Muscle layer of colon (tissue), 2 donors: ENCODE measurements at regions not wholly inside any gene's neighbourhood (a gene's known extent, or its start where the extent isn't known, plus 50 kb on each side); places are given as distances from the start of the nearest gene placed in this dataset.

Experiments
- H3K27ac ChIP-seq: one replicate; pipeline ENCODE4 v1.7.0; 2013; ENCODE audit warnings: low read depth, mild to moderate bottlenecking, low read length, moderate library complexity
- H3K27me3 ChIP-seq, 2 donors: one replicate each; pipeline ENCODE4 v1.7.0; 2013; ENCODE audit warnings: low read length in 2 of 2, mild to moderate bottlenecking in 2 of 2; ENCODE audit not compliant: insufficient read depth in 2 of 2, control insufficient read depth in 1 of 2
- H3K36me3 ChIP-seq: one replicate; pipeline ENCODE4 v1.7.0; 2013; ENCODE audit warnings: mild to moderate bottlenecking, low read length; ENCODE audit not compliant: insufficient read depth
- H3K4me1 ChIP-seq: one replicate; pipeline ENCODE4 v1.7.0; 2013; ENCODE audit warnings: mild to moderate bottlenecking, low read length; ENCODE audit not compliant: insufficient read depth
- H3K4me3 ChIP-seq, 2 donors: one replicate each; pipeline ENCODE4 v1.7.0; 2013; ENCODE audit warnings: low read length in 2 of 2, low read depth in 1 of 2, mild to moderate bottlenecking in 1 of 2, moderate library complexity in 1 of 2
- H3K9ac ChIP-seq: one replicate; pipeline ENCODE4 v1.7.0; 2013; ENCODE audit warnings: low read length
- H3K9me3 ChIP-seq: one replicate; pipeline ENCODE4 v1.7.0; 2013; ENCODE audit warnings: mild to moderate bottlenecking, low read length
- donor health status: abdominal sarcoma.
- donor health status: Adenocarcinoma of cecum.

GRCh38 chr10:9605231-9605630 lies 1412.4 kb upstream of the CELF2 start:
- Histone ChIP-seq H3K27ac (no peak overlapping the region), H3K27me3 (no peaks in the 10 kb centered on the region), H3K4me3 (no peak overlapping the region), H3K36me3 (no peaks in the 10 kb centered on the region), H3K9ac (no peak overlapping the region), H3K9me3 (no peaks in the 10 kb centered on the region), H3K4me1 (peaks cover 10% of the 10 kb centered on the region)

DNA sequence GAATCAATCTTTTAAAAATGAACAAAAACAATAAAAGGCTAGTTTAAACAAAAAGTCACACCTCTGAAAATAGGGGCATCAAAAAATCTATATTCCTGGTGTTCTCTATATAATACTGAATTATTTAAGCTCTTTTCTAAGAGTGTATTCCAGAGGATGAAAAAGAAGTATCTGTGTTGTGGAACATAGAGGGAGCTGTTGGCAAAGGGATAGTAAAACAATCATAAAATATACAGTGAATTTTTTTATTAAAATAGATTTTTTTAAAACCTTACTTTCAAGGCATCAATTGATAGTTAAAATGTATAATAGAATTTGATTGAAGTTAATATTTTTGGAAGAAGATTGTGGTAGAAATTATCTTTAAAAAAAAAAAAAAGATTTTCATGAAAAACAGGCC lies 1409.1 kb upstream of the CELF2 start:
- peaks cover 5% of the 10 kb centered on the region for H3K4me1 ChIP-seq
- no peaks in the 10 kb centered on the region for H3K36me3 ChIP-seq
- no peaks in the 10 kb centered on the region for H3K9me3 ChIP-seq
- no peak overlapping the region for H3K9ac ChIP-seq
- no peak overlapping the region for H3K4me3 ChIP-seq
- no peaks in the 10 kb centered on the region for H3K27me3 ChIP-seq
- no peak overlapping the region for H3K27ac ChIP-seq

GRCh38 chr10:9613338-9614075 lies 1404.2 kb upstream of the CELF2 start:
- H3K27ac ChIP-seq = no peak overlapping the region
- H3K27me3 ChIP-seq = no peaks in the 10 kb centered on the region
- H3K9ac ChIP-seq = no peak overlapping the region
- peaks cover 9% of the 10 kb centered on the region for H3K4me1 ChIP-seq
- no peaks in the 10 kb centered on the region for H3K36me3 ChIP-seq
- H3K9me3 ChIP-seq = no peaks in the 10 kb centered on the region
- no peak overlapping the region for H3K4me3 ChIP-seq

GRCh38 chr10:9615189-9615588 lies 1402.5 kb upstream of the CELF2 start:
- Histone ChIP-seq H3K9ac (no peak overlapping the region), H3K9me3 (no peaks in the 10 kb centered on the region), H3K27ac (no peak overlapping the region), H3K36me3 (no peaks in the 10 kb centered on the region), H3K4me1 (peaks cover 3% of the 10 kb centered on the region), H3K4me3 (no peak overlapping the region), H3K27me3 (no peaks in the 10 kb centered on the region)

GRCh38 chr10:9621216-9621615 lies 1396.5 kb upstream of the CELF2 start:
- no peaks in the 10 kb centered on the region for H3K9me3 ChIP-seq
- H3K4me3 ChIP-seq = no peak overlapping the region
- no peak overlapping the region for H3K9ac ChIP-seq
- H3K4me1 ChIP-seq = peaks cover 22% of the 10 kb centered on the region
- H3K36me3 ChIP-seq = no peaks in the 10 kb centered on the region
- no peaks in the 10 kb centered on the region for H3K27me3 ChIP-seq
- H3K27ac ChIP-seq = no peak overlapping the region

DNA sequence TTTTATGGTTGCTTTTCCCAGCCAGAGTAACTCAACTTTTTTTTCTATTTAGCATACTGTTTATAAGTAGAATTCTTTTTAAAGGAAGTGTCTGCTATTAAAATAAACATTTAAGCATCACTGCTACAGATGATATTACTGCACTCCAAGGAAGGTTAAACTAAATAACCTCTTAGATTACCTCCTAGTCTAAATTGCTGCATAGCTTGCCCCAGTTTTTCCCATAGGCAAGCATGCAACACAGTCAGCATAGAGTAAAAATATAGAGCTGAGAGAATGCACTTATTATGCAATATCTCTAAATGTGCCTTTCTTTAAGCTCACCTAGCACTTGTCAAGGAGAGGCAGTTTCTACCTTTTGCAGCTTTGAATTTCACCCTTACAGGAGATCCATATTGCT lies 1392.4 kb upstream of the CELF2 start:
- H3K27me3 ChIP-seq = no peaks in the 10 kb centered on the region
- H3K9ac ChIP-seq = no peak overlapping the region
- no peaks in the 10 kb centered on the region for H3K36me3 ChIP-seq
- no peak overlapping the region for H3K27ac ChIP-seq
- H3K9me3 ChIP-seq = no peaks in the 10 kb centered on the region
- H3K4me1 ChIP-seq = peaks cover 19% of the 10 kb centered on the region
- no peak overlapping the region for H3K4me3 ChIP-seq

DNA sequence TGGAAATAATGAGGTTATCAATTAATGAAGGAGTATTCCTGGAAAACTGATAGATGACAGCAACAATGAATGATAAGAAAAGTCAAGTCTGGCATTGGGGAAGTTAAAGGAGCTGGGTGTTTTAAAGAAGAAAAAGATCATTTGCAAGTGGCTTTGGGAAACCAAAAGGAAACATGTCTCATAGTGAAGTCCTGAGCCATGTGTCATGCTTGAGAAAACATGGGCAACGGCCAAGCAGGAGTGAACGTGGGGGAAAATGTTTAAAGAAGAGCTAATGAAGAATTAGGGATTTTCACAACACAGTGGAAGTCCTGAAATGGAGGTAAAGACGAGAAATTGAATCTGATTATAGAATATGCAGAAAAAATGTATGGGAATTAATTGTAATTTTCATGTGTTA lies 1383.2 kb upstream of the CELF2 start:
- Histone ChIP-seq H3K9me3 (no peaks in the 10 kb centered on the region), H3K36me3 (no peaks in the 10 kb centered on the region), H3K4me1 (no peaks in the 10 kb centered on the region), H3K9ac (no peak overlapping the region), H3K27ac (no peak overlapping the region), H3K27me3 (no peaks in the 10 kb centered on the region), H3K4me3 (no peak overlapping the region)

DNA sequence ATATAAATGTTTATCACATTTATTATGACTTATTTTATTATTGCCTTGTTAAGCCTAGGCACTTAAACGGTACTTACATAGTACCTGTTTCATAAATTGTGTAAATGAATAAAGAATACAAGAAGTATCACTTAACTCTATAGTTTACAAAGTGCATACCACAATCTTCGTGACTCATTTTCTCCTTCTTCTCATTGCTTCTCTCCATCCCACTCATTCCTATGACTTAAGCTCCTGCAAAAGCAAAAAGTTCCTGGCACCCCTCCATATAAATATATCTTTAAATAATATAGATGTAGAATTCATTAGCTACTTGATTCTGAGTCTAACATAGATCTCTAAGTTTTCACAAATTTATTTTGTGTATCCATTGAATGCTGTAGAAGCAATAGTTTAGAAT lies 1382.0 kb upstream of the CELF2 start:
- Histone ChIP-seq H3K9me3 (no peaks in the 10 kb centered on the region), H3K4me1 (no peaks in the 10 kb centered on the region), H3K27me3 (no peaks in the 10 kb centered on the region), H3K4me3 (no peak overlapping the region), H3K9ac (no peak overlapping the region), H3K36me3 (no peaks in the 10 kb centered on the region), H3K27ac (no peak overlapping the region)

DNA sequence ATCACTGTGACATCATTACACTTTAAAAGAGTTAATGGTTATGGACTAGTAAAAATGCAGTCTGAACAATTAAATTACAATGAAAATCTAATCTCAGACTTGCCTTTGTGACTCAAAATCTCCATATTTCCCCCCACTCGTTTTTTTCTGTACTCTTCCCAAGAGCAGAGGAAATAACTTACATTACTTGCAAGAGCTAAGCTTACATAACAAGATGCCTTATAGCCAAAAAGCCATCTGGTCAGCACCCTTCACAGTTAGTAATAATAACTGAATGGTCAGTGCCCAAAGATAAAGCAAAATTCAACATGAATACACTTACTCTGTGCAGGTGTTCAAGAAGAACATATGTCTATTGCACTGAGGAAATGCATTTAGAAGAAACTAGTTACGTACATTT lies 1381.5 kb upstream of the CELF2 start:
- Histone ChIP-seq H3K27ac (no peak overlapping the region), H3K9ac (no peak overlapping the region), H3K36me3 (no peaks in the 10 kb centered on the region), H3K4me3 (no peak overlapping the region), H3K9me3 (no peaks in the 10 kb centered on the region), H3K4me1 (no peaks in the 10 kb centered on the region), H3K27me3 (no peaks in the 10 kb centered on the region)

- Histone ChIP-seq H3K27ac (no peak overlapping the region), H3K9ac (no peak overlapping the region), H3K9me3 (no peaks in the 10 kb centered on the region), H3K27me3 (no peaks in the 10 kb centered on the region), H3K4me3 (no peak overlapping the region), H3K4me1 (no peaks in the 10 kb centered on the region), H3K36me3 (no peaks in the 10 kb centered on the region)
These were observed 1373.9 kb upstream of the CELF2 start for GRCh38 chr10:9643782-9644181.

DNA sequence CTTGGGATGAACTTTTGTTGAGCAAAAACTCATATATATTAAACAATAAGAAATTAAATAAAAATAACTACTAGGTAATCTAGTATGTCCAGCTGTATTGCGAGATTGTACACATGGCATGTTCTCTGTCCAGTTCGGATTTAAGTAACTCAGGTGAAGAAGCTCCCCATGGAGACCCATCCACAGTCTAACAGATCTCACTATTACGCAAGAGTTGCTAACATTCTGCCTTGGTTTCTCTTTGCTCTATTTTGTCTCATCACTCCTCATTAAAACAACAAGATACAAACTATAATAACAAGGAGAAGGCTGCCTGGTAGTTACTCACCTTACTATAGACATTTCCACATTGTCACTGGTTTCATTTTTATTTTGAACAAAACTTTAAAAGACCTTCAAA lies 1372.3 kb upstream of the CELF2 start:
- no peaks in the 10 kb centered on the region for H3K27me3 ChIP-seq
- no peak overlapping the region for H3K27ac ChIP-seq
- no peaks in the 10 kb centered on the region for H3K9me3 ChIP-seq
- H3K4me3 ChIP-seq = no peak overlapping the region
- no peaks in the 10 kb centered on the region for H3K4me1 ChIP-seq
- H3K9ac ChIP-seq = no peak overlapping the region
- no peaks in the 10 kb centered on the region for H3K36me3 ChIP-seq

DNA sequence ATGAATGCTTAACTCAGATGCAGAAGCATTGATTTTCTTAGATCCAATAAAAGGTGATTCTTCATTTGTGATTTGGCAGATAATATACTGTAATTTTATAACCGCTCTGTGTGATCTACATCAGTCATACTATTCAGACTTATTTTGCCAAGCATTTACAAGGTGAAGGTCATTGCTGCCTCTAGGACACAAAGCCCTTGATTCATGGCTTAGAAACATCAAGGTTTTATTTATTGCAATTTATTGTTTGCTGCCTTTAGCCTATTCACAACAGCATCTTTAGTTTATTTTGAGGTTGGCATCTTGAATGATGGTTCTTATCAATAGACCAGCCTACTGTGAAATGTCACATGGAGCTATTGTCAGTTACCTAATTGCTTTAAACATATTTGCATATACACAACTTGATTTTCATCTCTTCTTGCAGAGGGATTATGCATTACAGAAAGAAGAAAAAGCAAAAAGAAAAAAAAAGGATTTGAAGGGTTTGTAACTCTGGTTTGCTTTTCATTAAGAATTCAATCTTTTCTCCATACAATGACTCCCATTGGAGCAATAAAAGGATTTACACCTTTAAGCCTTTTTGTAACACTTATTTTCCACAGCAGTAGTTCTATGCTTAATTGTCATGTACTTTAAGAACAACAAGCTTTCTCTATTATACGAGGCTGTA lies 1371.6 kb upstream of the CELF2 start:
- Histone ChIP-seq H3K4me3 (no peak overlapping the region), H3K9me3 (no peaks in the 10 kb centered on the region), H3K27me3 (no peaks in the 10 kb centered on the region), H3K4me1 (no peaks in the 10 kb centered on the region), H3K27ac (no peak overlapping the region), H3K9ac (no peak overlapping the region), H3K36me3 (no peaks in the 10 kb centered on the region)
